SK-N-SH treated with all-trans-retinoic acid at 6 μM for 48 hours (cell line): ENCODE measurements at regions not wholly inside any gene's neighbourhood (a gene's known extent, or its start where the extent isn't known, plus 50 kb on each side); places are given as distances from the start of the nearest gene placed in this dataset.

Experiments used
- ATAC-seq: fragments of 200-7000 bp; cut with Tn5 transposase; 3 replicates; pipeline ENCODE4 v1.9.1; 2020; ENCODE audit warnings: mild to moderate bottlenecking, moderate library complexity
- ARNTL ChIP-seq: fragments of 450-650 bp; formaldehyde crosslinking; IDR thresholded peaks from 2 replicates; pipeline ENCODE4 v1.5.0; 2020; ENCODE audit warnings: low read depth, mild to moderate bottlenecking, moderate library complexity, borderline replicate concordance
- BACH2 ChIP-seq: fragments of 250-450 bp; sonication (Bioruptor Pico); IDR thresholded peaks from 2 replicates; pipeline ENCODE4 v1.9.0; 2021; ENCODE audit warnings: mild to moderate bottlenecking, borderline replicate concordance
- CREB5 ChIP-seq: fragments of 250-450 bp; sonication (Bioruptor Pico); IDR thresholded peaks from 2 replicates; pipeline ENCODE4 v1.5.1; 2020; ENCODE audit warnings: low read depth, mild to moderate bottlenecking, moderate library complexity
- CSDC2 ChIP-seq: fragments of 250-450 bp; sonication (Bioruptor Pico); IDR thresholded peaks from 2 replicates; pipeline ENCODE4 v1.5.0; 2020; ENCODE audit warnings: mild to moderate bottlenecking, moderate library complexity
- CSRNP3 ChIP-seq: fragments of 250-450 bp; sonication (Bioruptor Pico); IDR thresholded peaks from 2 replicates; pipeline ENCODE4 v1.5.1; 2021; ENCODE audit warnings: mild to moderate bottlenecking, moderate library complexity
- ESRRG ChIP-seq: fragments of 250-450 bp; sonication (Bioruptor Pico); IDR thresholded peaks from 2 replicates; pipeline ENCODE4 v1.6.1; 2021; ENCODE audit warnings: mild to moderate bottlenecking
- GLIS3 ChIP-seq: fragments of 250-450 bp; sonication (Bioruptor Pico); IDR thresholded peaks from 2 replicates; pipeline ENCODE4 v1.5.0; 2020; ENCODE audit warnings: mild to moderate bottlenecking, moderate library complexity
- OSR1 ChIP-seq: fragments of 250-450 bp; sonication (Bioruptor Pico); IDR thresholded peaks from 2 replicates; pipeline ENCODE4 v1.8.0; 2022; ENCODE audit warnings: moderate library complexity, mild to moderate bottlenecking, inconsistent platforms
- POU6F1 ChIP-seq: fragments of 250-450 bp; sonication (Bioruptor Pico); IDR thresholded peaks from 2 replicates; pipeline ENCODE4 v1.8.0; 2021; ENCODE audit warnings: low read depth, mild to moderate bottlenecking, moderate library complexity, borderline replicate concordance
- PPARA ChIP-seq: fragments of 250-450 bp; sonication (Bioruptor Pico); IDR thresholded peaks from 2 replicates; pipeline ENCODE4 v1.5.0; 2020; ENCODE audit warnings: mild to moderate bottlenecking, borderline replicate concordance
- RARB ChIP-seq: fragments of 250-450 bp; sonication (Bioruptor Pico); IDR thresholded peaks from 2 replicates; pipeline ENCODE4 v1.8.0; 2021; ENCODE audit warnings: mild to moderate bottlenecking, moderate library complexity
- SNAI2 ChIP-seq: fragments of 250-450 bp; sonication (Bioruptor Pico); IDR thresholded peaks from 2 replicates; pipeline ENCODE4 v1.5.0; 2020; ENCODE audit warnings: mild to moderate bottlenecking, moderate library complexity
- TCF4 ChIP-seq: fragments of 250-450 bp; sonication (Bioruptor Pico); IDR thresholded peaks from 2 replicates; pipeline ENCODE4 v1.8.0; 2021; ENCODE audit warnings: mild to moderate bottlenecking, moderate library complexity, borderline replicate concordance
- TOX ChIP-seq: fragments of 250-450 bp; sonication (Bioruptor Pico); IDR thresholded peaks from 2 replicates; pipeline ENCODE4 v1.8.0; 2021; ENCODE audit warnings: mild to moderate bottlenecking, moderate library complexity, borderline replicate concordance
- TSHZ2 ChIP-seq: fragments of 250-450 bp; sonication (Bioruptor Pico); IDR thresholded peaks from 2 replicates; pipeline ENCODE4 v1.5.0; 2020; ENCODE audit warnings: mild to moderate bottlenecking, moderate library complexity
- ZC3H10 ChIP-seq: fragments of 250-450 bp; sonication (Bioruptor Pico); IDR thresholded peaks from 2 replicates; pipeline ENCODE4 v1.5.1; 2021; ENCODE audit warnings: mild to moderate bottlenecking, moderate library complexity
- ZFP30 ChIP-seq: fragments of 450-650 bp; formaldehyde crosslinking; IDR thresholded peaks from 2 replicates; pipeline ENCODE4 v1.5.0; 2022; ENCODE audit warnings: mild to moderate bottlenecking, moderate library complexity
- ZNF565 ChIP-seq: fragments of 450-650 bp; formaldehyde crosslinking; conservative IDR thresholded peaks from 2 replicates; pipeline ENCODE4 v1.5.0; 2020; ENCODE audit warnings: low read depth, mild to moderate bottlenecking, moderate library complexity
- ZNF70 ChIP-seq: fragments of 450-650 bp; formaldehyde crosslinking; IDR thresholded peaks from 2 replicates; pipeline ENCODE4 v1.5.0; 2020; ENCODE audit warnings: mild to moderate bottlenecking, moderate library complexity
- ZNF8 ChIP-seq: fragments of 450-650 bp; formaldehyde crosslinking; IDR thresholded peaks from 2 replicates; pipeline ENCODE4 v1.5.0; 2020; ENCODE audit warnings: mild to moderate bottlenecking, moderate library complexity

- TF ChIP-seq TCF4 (CRISPR knock-in tag) = no peak
- no peak for TF ChIP-seq TSHZ2 (CRISPR knock-in tag)
- TF ChIP-seq CSDC2 (CRISPR knock-in tag) = no peak
- no peak for TF ChIP-seq ZNF8 (CRISPR knock-in tag)
- no peak for TF ChIP-seq ZNF70 (CRISPR knock-in tag)
- no peak for TF ChIP-seq ARNTL (CRISPR knock-in tag)
- TF ChIP-seq GLIS3 (CRISPR knock-in tag) = no peak
- TF ChIP-seq CSRNP3 (CRISPR knock-in tag) = no peak
- TF ChIP-seq ZNF565 (CRISPR knock-in tag) = no peak
- TF ChIP-seq POU6F1 (CRISPR knock-in tag) = no peak
- TF ChIP-seq TOX (CRISPR knock-in tag) = no peak
- TF ChIP-seq CREB5 (CRISPR knock-in tag) = no peak
- TF ChIP-seq RARB (CRISPR knock-in tag) = no peak
- TF ChIP-seq, all 23 proteins: peak for 0
- no peak for ATAC-seq
Observed at GRCh38 chr4:54937501-54937900, 187.9 kb downstream of the KDR start.

GRCh38 chr4:54933579-54933978, 191.8 kb downstream of the KDR start:
- no peak for ATAC-seq
- no peak for TF ChIP-seq ZFP30
- TF ChIP-seq ZNF70 (CRISPR knock-in tag) = no peak
- TF ChIP-seq RARB (CRISPR knock-in tag) = no peak
- no peak for TF ChIP-seq CSDC2 (CRISPR knock-in tag)
- TF ChIP-seq CSRNP3 (CRISPR knock-in tag) = no peak
- TF ChIP-seq ESRRG = no peak
- TF ChIP-seq POU6F1 (CRISPR knock-in tag) = no peak
- no peak for TF ChIP-seq PPARA
- no peak for TF ChIP-seq OSR1
- no peak for TF ChIP-seq TSHZ2 (CRISPR knock-in tag)
- no peak for TF ChIP-seq ARNTL (CRISPR knock-in tag)
- no peak for TF ChIP-seq TOX (CRISPR knock-in tag)
- TF ChIP-seq ZC3H10 (CRISPR knock-in tag) = no peak
- TF ChIP-seq ZNF8 (CRISPR knock-in tag) = no peak
- TF ChIP-seq BACH2 (CRISPR knock-in tag) = no peak
- TF ChIP-seq SNAI2 (CRISPR knock-in tag) = no peak
